Keratinocyte (primary cell): ENCODE measurements at regions not wholly inside any gene's neighbourhood (a gene's known extent, or its start where the extent isn't known, plus 50 kb on each side); places are given as distances from the start of the nearest gene placed in this dataset.

ENCODE experiments used
- CTCF ChIP-seq, 3 experiments: IDR thresholded peaks in 1 of 3; conservative IDR thresholded peaks in 1 of 3; optimal IDR thresholded peaks in 1 of 3; 2 replicates in 2 of 3; 3 replicates in 1 of 3; pipeline versions ENCODE3 to v1.5.1; 2011; ENCODE audit warnings: low read length in 3 of 3, mild to moderate bottlenecking in 3 of 3, moderate library complexity in 2 of 3, control low read depth in 1 of 3, inconsistent platforms in 1 of 3; ENCODE audit not compliant: insufficient read depth in 2 of 3; ENCODE audit errors: extremely low read depth in 1 of 3
- EZH2 ChIP-seq: IDR thresholded peaks from one replicate; pipeline ENCODE4 v1.6.1; 2012; ENCODE audit warnings: inconsistent platforms, mild to moderate bottlenecking, low read length, moderate library complexity

DNA sequence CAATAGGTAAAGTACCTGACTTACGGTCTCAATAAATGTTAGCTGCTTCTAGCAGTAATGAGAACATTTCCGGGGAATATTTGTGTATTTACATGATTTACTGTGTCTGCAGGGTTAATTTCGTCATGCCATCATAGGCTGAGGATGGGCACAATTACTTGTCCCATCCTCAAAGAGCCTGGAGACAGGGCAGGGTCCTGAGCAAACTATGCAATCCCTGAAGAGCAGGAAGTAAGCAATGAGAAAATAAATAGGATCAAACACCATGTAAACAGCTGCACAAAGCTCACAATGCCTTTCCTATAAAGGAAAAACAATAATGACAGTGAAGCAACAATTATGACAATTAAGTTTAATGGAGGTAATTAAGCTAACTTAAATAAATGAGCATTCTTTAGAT is 114.6 kb upstream of the FOXQ1 start:
- TF ChIP-seq CTCF (optimal IDR thresholded peaks at IDR 0.05 in 1 of 3, IDR thresholded peaks at IDR 0.05 in 1 of 3, conservative IDR thresholded peaks at IDR 0.05 in 1 of 3; ENCODE audit: extremely low read depth in 1 of 3, insufficient read depth in 2 of 3, low read length in 3 of 3), result no peak
- TF ChIP-seq EZH2, result no peak
